ENCODE measurements at regions not wholly inside any gene's neighbourhood (a gene's known extent, or its start where the extent isn't known, plus 50 kb on each side); places are given as distances from the start of the nearest gene placed in this dataset.
A peak's percentile ranks its signal among the peaks of the same experiment; 100 is the strongest.
"Not testable (repeated sequence)": the region's sequence is repeated elsewhere in the genome, so short reads cannot be mapped to it uniquely, and the experiment has no call there.

DNA sequence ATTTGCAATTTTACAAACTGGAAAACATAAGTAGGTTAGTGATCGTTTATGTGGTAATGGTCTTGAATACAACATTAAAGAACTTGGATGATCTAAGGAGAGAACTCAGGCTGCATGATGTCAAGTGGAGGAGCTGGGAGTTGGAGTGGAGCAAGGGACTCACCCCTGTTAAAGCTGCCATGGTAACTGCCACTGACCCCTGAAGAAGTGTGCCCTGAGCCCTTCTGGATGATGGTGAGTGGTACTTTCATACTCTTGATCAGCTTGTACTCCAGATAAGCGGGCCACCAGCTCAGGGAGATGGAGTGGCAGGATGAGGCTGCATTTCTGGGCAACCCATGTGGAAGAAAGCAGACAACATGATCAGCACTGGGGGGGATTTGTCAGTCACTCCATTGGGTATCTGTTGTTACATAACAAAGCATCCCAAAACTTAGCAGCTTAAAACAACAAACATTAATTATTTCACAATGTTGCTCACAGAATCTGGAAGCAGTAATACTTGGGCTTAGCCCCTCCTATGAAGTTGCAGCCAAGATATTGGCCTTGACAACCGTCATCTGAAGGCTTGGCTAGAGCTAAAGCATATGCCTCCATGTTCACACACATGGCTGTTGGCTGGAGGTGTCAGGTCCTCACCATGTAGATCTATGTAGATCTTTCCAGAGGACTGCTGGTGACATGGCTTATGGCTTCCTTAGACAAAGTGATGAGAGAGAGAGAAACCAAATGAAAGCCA is 213.8 kb downstream of the DUSP10 start:
- intact Hi-C loops (cut with DNase I), result no loop called here
- DNase-seq (ENCODE audit: missing footprints) (no peak), ATAC-seq (peak; percentile 26)

DNA sequence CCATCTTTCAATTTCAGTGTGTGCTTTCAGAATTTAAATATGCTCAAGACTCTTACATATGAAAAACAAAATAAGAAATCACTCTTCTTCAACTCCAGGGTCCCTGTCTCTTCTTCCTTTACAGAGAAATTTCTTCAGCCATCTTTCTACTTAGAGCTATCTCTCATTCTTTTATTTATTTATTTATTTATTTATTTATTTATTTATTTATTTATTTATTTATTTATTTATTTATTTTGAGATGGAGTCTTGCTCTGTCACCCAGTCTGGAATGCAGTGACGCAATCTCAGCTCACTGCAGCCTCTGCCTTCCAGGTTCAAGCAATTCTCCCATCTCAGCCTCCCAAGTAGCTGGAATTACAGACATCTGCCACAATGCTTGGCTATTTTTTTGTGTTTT is 211.7 kb downstream of the DUSP10 start:
- intact Hi-C loops (cut with DNase I), result not testable (repeated sequence)

DNA sequence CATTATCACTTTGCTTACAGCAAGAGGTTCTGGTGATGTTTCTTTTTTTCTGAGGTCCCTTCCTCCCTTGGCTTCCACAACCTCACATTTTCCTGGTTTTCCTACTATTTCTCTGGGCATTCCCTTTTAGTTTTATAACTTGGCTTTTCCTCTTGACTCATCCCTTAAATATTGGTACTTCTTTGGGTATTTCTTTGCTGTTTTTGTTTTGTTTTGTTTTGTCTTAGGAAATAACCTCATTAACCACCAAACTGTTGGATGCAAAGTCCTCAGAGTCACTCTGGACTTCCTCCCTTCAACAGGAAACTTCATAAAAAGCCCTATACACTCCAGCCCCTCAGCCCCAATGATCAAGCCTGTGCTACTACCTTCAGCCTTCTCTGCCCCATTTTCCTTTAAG is 211.1 kb downstream of the DUSP10 start:
- intact Hi-C loops (cut with DNase I), result no loop called here
- DNase-seq (ENCODE audit: missing footprints) (no peak), ATAC-seq (no peak)

More for the DNA sequence above, 211.7 kb downstream of the DUSP10 start:
- not testable (repeated sequence) for ATAC-seq; DNase-seq (ENCODE audit: missing footprints)

DNA sequence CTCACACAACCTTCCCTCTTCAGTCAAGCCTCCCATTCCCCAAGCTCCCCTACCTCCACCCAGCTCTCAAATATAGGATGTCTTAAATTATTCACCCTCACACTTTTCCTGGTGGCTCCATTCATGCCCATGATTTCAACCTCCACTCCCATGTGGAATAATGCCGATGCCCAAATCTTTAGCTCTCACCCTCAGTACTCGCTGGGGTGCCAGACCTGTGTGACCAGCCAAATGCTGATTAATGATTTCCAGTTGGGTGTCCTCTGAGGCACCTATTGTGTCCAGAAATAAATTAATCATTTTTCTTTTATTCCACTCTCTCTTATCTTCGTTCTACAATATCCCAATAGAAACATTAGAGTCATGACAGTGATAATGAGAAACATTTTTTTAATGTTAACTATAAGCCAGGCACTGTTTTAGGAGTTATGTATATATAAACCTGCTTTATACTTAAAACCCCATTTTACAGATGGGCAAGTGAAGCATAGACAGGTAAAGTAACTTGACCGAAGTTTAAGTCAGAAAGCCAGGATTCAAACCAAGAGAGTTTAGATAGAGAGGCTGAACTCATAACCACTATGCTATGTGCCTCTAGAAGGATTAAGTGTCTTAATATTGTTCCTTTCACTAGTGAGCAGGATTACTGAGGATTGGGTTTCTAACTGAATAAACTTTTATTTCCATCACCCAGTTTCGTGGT is 209.7 kb downstream of the DUSP10 start:
- intact Hi-C loops (cut with DNase I), result no loop called here
- no peak for DNase-seq (ENCODE audit: missing footprints)
- ATAC-seq, result no peak

DNA sequence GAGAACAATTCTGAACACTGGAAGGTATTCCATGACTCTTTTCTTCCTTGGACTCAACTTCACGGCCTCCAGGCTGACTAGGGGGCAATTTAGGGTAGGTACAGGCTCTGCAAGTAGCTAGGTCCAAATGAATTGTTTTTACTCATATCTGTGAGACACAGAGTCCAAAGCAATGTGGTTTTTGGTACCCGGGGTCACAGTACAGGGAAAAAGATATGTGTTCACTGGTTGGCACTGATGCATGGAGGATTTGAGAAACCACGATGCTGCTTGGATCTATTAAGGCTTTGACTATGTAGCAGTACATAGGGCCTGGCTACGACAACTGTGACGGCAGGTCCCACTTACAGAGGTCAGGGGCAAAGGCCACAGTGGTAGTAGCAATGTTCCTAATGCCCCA is 200.6 kb downstream of the DUSP10 start:
- intact Hi-C loops (cut with DNase I), result loop anchor here (5.0 kb wide), 1 partner anchor 96 kb away; no protein-coding TSS in a partner anchor
- DNase-seq (ENCODE audit: missing footprints), result no peak
- no peak for ATAC-seq

DNA sequence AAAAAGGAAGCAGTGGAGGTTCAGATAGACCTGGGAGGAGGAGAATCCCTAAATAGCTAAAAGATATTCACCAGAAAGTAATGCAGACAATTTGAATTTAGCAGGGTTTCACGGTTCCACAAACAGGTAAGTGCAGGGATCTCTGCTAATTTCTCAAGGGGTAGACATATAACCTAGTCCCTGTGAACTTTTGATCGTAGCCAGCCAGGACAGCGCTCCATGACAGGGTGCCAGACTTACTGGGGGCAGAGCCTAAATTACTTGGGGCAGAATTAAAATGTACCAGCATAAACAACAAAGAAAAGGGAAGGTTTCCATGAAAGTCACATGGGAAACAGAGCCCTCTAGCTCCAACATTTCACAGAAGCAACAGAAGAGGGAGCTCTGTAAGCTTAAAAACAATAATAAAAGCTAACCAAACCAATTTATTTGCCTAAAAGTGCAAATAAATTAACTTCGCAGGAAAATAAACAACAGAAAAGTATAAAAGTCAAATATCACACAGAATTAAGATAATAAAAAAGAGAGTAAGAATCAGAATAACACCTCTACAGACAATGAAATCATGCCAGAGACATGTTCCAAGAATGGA is 198.3 kb downstream of the DUSP10 start:
- intact Hi-C loops (cut with DNase I), result loop anchor here (2.0 to 5.0 kb wide), 2 partner anchors 94 to 623 kb away; no protein-coding TSS in a partner anchor
- ATAC-seq, result peak; percentile 34

DNA sequence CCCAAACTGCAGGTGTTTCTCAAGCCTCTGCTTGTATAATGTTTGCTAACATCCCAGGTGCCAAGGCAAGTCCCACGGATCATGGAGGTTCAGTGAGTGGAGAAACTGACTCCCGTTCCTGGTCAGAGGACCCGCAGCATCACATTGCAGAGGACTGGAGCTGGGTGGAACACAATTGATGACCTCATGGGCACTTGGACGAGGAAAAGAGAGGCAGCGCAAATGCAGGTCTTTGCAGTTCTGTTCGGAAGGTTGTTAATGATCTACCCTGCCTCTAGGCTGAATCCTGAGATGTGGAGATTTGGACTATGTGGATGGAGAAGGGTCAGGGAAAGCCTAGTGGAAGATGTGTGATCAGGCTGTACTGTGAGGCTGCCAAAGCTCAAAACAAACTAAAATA is 192.9 kb downstream of the DUSP10 start:
- intact Hi-C loops (cut with DNase I), result loop anchor here (5.0 kb wide), 1 partner anchor 193 kb away; the partner anchor contains the start of gene DUSP10
- ATAC-seq (no peak), DNase-seq (ENCODE audit: missing footprints) (no peak)

More for the DNA sequence above, 198.3 kb downstream of the DUSP10 start:
- no peak for DNase-seq (ENCODE audit: missing footprints)

DNA sequence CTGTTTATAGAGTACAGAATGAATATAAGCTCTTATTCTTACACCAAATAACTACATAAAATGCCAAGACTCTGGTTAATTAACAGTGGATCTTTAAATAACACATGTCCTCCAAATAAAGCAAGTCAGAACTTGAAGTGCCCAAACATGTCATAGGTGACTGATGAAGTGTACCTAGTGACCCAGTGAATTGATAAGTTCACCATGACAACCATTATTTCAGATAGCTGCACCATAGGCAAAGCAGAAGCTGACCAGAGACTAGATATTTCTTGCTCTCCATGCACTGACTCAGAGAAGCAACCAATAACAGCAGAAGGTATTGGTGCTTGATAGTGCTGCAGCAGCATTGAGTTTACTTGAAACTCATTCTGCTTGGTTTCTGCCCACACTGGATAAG is 192.1 kb downstream of the DUSP10 start:
- ATAC-seq, result no peak
- DNase-seq (ENCODE audit: missing footprints), result no peak
- intact Hi-C loops (cut with DNase I), result loop anchor here (5.0 kb wide), 1 partner anchor 192 kb away; the partner anchor contains the start of gene DUSP10

DNA sequence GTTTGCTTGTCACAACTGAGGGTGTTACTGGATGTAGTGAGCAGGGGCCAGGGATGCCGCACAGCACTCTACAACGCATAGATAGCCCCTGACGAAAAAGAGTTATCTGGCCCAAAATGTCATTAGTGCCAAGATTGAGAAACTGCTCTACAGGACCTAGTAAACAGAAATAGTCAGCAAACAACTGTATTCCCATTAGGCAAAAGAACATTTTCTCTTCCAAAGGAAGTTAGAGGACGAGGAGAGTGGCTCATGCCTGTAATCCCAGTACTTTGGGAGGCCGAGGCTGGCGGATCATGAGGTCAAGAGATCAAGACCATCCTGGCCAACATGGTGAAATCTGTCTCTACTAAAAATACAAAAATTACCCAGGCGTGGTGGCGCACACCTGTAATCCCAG is 189.1 kb downstream of the DUSP10 start:
- ATAC-seq; intact Hi-C loops (cut with DNase I); DNase-seq (ENCODE audit: missing footprints): not testable (repeated sequence)

DNA sequence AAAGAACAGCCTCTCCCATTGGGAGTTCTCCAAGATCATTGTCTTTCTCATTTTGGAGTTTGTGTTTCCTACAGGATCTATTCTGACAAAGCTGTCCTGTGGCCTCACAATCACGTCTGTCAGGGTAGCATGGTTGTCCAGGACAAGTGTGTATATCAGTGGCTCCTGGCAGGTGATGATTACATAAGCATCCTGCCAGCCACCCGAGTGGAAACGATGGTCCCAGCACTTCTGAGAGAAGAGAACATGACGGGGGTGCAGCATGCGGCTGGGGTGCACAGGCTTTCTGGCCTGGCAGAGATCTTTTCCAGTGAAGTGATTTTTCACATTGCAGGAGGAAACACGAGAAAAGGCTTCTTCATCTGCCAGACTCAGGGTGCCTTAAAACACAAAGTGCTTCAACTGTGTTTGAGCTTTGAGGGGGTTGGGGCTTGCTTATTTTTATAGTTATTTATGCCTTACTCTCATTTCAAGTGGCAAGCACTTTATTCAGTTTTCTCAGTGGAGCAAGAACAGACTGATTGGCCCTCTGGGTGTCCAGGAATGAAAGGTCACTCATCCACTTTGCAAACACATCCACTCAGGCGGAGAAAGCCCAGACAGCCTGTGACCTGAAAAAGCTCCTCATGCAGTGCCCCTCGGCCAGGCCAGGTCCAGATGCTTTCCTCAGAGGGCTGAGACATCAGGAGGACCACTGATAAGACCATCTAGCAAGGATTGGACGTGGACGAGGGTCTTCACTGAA is 186.0 kb downstream of the DUSP10 start:
- ATAC-seq, result peak; percentile 84
- no peak for DNase-seq (ENCODE audit: missing footprints)
- intact Hi-C loops (cut with DNase I), result no loop called here

DNA sequence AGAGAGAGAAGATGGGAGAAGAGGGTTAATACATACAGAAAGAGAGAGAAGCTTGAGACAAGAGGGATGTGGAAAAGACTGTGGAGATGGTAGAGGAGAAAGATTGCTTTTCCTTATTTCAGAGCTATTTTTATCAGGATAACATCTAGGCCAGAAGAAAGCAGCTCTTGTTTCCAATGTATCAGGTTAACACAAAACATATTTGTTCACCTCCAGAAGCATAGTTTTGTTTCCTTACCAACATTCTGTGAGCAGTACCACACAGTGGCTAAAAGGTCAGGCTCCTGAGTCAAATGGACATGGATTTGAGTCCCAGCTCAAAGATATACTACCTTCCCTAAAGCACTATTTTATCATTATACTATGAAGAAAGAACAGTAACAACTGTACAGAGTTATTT is 185.5 kb downstream of the DUSP10 start:
- DNase-seq (ENCODE audit: missing footprints), result no peak
- no peak for ATAC-seq
- intact Hi-C loops (cut with DNase I), result no loop called here

DNA sequence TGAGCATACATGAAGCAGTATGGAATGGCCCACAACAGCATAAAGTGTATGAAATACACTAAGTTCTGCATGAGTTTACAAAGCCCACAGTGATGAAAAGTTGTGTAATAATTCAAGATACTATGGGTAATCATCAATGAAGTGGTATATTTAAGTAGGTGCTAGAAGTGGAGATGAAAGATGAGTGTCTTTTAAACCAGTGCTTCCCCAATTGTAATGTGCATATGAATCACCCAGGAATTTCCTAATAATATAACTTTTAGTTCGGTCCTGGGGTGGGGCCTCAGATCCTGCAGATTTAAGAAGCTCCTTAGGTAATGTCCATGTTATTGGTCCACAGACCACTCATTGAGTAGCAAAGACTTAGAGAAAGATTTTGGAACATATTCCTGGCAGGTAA is 184.9 kb downstream of the DUSP10 start:
- ATAC-seq, result no peak
- intact Hi-C loops (cut with DNase I), result no loop called here
- no peak for DNase-seq (ENCODE audit: missing footprints)

DNA sequence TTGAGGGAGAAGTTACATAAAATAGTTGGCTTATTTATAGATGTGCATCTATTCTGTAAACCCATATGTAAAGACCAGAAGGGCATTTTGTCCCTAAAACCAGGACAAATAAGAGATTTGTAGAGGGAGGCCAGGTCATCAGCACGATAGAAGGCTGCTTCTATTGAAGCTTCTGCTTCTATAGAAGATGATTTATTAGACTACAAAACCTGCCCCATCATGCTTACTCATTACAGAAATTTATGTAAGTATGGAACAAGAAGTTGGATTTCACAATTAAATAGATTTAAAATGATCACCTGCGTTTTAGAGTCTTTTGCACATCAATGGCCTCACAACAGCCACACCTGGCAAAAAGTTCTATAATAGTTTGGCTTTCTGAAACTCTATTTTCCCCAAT is 183.5 kb downstream of the DUSP10 start:
- DNase-seq (ENCODE audit: missing footprints), result no peak
- intact Hi-C loops (cut with DNase I), result no loop called here
- no peak for ATAC-seq

DNA sequence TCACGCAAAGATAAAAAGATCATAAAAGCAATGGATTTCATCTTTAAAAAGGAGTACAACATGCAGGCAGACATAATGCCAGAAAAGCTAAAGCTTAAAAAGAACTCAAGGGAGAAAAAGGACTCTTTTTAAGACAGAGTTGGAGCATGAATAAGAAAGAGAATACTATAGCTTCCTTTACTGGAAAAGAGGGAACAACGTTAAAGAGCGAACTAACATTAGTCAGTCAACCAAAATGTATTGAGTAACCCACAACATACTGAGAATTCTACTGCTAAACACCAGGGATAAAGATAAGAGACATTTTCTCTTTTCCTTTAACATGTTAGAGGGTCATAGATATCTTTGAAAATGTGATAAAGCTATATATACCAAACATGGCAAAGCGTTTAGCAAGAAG is 182.0 kb downstream of the DUSP10 start:
- DNase-seq (ENCODE audit: missing footprints) (no peak), ATAC-seq (no peak)
- intact Hi-C loops (cut with DNase I), result no loop called here

DNA sequence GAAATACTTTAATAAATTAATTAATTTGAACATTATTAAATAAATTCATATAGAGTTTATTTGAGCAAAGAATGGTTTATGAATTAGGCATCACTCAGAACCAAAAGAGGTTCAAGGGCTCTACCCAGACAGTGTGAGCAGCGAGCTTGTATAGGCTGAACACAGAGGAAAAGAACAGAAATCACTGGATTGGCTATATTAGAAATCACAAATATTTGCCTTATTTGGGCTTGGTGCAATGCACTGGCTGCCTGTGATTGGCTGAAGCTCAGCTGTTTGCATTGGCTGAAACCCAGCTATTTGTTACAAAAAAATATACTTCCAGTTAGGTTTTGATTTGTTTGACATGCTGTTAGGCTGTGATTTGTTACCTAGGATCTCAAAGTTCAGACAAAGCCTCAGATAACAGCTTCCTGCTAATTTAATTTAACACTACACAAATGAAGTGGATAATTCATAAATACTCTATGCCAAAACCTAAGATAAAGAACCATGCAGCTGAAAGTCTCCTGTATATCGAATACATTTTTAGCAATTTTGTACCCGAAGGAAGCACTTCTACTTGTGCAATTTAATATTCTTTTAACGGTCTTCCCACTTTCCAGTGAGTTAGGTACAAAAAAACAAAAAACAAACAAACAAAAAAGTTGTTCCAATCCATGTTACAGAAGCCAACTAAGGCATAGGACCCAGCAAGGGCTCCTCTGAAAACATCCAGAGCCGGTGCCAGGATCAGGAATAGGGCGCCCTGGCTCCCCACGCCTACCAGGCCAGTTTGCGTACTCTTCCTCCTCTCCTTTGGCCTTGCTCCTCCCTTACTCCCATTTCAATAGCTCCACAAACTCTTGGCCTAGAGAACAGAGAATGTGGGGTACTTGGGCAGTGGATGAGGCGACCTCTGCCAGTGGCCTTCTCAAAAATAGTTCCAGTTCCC is 179.1 kb downstream of the DUSP10 start:
- intact Hi-C loops (cut with DNase I), result no loop called here
- ATAC-seq, result no peak
- DNase-seq (ENCODE audit: missing footprints), result no peak

DNA sequence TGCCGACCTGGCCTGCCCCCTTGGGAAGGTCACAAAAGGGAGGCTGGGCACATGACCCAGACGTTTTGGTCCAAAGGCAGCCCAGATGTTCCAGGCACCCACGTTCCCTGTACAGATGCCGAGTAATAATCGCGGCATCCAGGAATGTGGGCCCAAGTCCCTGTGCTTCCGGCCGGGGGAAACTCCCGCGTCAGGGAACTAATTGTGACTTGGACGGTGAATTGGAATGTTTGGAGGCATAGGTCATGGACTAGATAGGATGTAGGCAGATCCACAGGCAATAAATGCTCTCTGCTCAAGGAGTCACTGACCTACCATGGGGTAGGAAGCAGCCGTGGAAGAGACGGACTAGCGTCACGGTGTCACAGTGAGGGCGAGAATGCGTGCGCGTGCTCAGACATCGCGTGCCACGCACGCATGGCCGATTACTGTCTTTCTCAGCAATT is 178.4 kb downstream of the DUSP10 start:
- ATAC-seq, result peak; percentile 38
- intact Hi-C loops (cut with DNase I), result no loop called here
- DNase-seq (ENCODE audit: missing footprints), result no peak

DNA sequence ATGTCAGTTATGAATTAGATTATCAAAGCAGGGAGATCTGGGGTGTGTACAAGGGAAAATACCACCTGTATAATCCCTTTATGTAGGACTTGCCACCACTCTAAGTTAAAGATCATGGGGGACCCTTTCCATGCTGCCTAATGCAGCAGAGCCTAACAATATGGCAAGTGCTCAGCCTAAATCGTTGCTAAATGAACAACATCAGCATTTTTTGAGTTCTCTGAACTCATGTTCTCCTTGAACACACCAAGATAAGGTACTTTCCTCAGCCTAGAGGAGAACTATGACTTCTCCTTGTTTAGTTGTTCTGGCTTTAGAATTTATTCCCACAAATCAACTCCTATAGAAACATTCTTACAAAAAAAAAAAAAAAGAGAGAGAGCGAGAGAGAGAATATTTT is 177.0 kb downstream of the DUSP10 start:
- intact Hi-C loops (cut with DNase I), result loop anchor here (5.0 kb wide), 1 partner anchor 177 kb away; the partner anchor contains the start of gene DUSP10
- DNase-seq (ENCODE audit: missing footprints) (no peak), ATAC-seq (no peak)

DNA sequence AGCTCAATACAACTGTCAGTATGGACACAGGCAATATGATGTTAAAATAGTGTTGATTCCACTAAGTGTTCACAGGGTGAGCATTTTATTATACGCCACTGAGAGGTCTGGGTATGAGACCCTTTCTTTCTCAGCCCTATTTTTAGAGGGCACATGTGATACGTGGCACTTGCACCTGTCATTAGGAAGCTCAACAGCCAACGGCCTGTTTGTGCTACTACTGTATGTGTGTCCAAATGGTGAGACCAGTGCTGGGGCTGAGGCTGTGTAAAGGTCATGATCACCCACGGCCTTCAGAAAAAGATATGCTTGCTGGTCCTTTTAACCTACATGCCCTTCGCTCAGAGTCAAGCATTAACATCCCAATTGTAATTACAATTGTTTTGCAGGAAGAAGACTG is 176.2 kb downstream of the DUSP10 start:
- intact Hi-C loops (cut with DNase I), result loop anchor here (5.0 kb wide), 1 partner anchor 177 kb away; the partner anchor contains the start of gene DUSP10
- peak; percentile 89 for ATAC-seq
- DNase-seq (ENCODE audit: missing footprints), result no peak
